RWPE1 (cell line): ENCODE measurements at regions not wholly inside any gene's neighbourhood (a gene's known extent, or its start where the extent isn't known, plus 50 kb on each side); places are given as distances from the start of the nearest gene placed in this dataset.

Source experiments
- CTCF ChIA-PET: fragments of 350-600 bp; sonication (Branson Sonifier 250); formaldehyde crosslinking; extraction: SDS; loops from one replicate; lab custom pipeline; 2021; lab: Yijun Ruan, JAX
- POLR2A ChIA-PET: fragments of 400-600 bp; formaldehyde crosslinking; extraction: SDS; loops from one replicate; lab custom pipeline; 2020; ENCODE audit warnings: antibody characterized with exemption; ENCODE audit not compliant: low non-redundant PET; lab: Yijun Ruan, JAX
- DNase-seq: peaks from one replicate; pipeline ENCODE4 v3.0.0; 2012; ENCODE audit warnings: low spot score
- H3K27ac ChIP-seq: fragments of 450-650 bp; 2 replicates; pipeline ENCODE4 v1.5.1; 2017
- CTCF ChIP-seq: fragments of 450-650 bp; conservative IDR thresholded peaks from 2 replicates; pipeline ENCODE4 v1.5.1; 2017; ENCODE audit warnings: low read depth, mild to moderate bottlenecking

- ChIA-PET POLR2A (no interaction called here), CTCF (no interaction called here)
- no peak overlapping the region for H3K27ac ChIP-seq
- TF ChIP-seq CTCF, result no peak
- no peak for DNase-seq
These were observed 69.5 kb upstream of the TSLP start for GRCh38 chr5:111002036-111002435.

DNA sequence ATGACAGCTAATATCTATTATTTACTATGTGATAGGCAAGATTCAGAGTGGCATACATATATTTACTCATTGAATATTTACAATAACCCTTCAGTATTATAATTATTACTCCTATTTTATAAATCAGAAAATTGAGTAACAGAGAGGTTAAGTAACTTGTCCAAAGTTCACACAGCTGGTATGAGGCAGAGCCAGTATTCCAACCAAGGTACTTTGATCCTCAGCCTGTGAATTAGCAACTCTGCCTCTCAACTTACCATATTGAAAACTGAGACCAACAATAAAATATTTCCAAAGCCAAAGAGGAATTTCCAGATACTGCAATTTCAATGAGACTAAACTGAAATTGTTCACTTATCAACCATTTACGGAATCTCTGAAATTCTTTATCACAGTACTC is 67.9 kb upstream of the TSLP start:
- TF ChIP-seq CTCF, result no peak
- ChIA-PET CTCF (no interaction called here), POLR2A (no interaction called here)
- no peak for DNase-seq
- H3K27ac ChIP-seq, result no peak overlapping the region

DNA sequence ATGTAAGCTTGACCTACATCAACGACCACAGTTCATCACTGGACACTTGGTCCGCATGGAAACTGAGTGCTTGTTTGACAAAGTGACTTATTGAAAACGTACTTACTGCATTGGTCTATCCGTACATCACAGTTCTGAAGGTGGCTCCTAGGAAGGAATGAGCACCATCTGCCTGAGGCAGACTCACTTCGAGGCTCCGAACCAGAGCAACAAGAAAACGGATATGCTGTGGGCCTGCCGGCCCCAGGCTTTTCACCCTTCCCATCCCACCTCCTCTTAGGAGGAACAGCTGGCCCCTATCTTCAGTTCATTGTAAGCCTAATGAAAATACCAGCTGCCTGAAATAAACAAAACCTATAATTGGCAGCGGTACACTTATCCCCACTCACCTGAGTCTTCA is 67.2 kb upstream of the TSLP start:
- ChIA-PET CTCF (no interaction called here), POLR2A (no interaction called here)
- DNase-seq, result no peak
- no peak overlapping the region for H3K27ac ChIP-seq
- TF ChIP-seq CTCF, result no peak

GRCh38 chr5:111010783-111011182 is 60.7 kb upstream of the TSLP start:
- ChIA-PET POLR2A (no interaction called here), CTCF (no interaction called here)
- no peak for TF ChIP-seq CTCF
- no peak for DNase-seq
- no peak overlapping the region for H3K27ac ChIP-seq

- POLR2A ChIA-PET, result no interaction called here
- DNase-seq, result peak; percentile 52
- H3K27ac ChIP-seq, result no peak overlapping the region
- TF ChIP-seq CTCF, result no peak
- CTCF ChIA-PET, result no interaction called here
These were observed 58.5 kb upstream of the TSLP start for GRCh38 chr5:111013011-111013410.

DNA sequence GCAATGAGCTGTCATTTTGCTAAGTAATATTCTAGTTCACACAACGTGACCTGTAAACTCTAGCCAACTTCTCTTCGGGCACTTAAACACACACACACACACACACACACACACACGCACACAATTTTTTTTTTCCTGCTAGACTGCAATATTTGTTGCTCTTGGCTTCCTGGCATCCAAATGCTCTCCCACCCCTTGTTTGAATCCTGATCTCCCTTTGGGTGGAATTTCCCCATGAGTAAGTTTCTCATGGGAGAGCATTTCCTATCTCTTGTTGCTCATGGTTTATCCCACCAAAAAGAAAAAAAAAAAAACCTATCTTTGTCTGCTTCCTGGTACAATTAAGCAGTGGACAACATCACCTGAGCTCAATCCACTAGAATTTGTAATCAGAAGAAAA is 54.7 kb upstream of the TSLP start:
- POLR2A ChIA-PET, result no interaction called here
- DNase-seq, result no peak
- TF ChIP-seq CTCF, result no peak

DNA sequence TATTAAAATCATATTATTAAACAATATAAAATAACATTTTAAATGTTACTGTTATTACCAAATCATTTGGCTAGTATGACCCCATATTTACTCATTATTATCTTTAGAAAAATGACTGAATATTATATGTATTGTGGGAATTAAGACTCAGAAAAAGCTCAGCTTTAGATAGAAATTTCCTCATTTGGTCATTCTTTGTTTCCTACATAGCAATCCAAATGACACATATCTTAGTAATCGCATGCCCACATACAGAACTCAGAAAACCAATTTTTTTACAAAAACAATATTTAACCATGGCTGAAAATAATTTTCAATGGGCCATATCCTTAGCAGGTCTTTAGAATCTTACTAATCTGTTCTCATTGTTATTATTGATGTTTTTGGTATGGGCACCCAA is 53.8 kb upstream of the TSLP start:
- CTCF ChIA-PET, result no interaction called here

More for the DNA sequence above, 54.7 kb upstream of the TSLP start:
- H3K27ac ChIP-seq, result no peak overlapping the region
- CTCF ChIA-PET, result interaction anchor here (0.5 to 0.6 kb wide), 2 partner anchors 513 to 912 kb away, joined by 3 read pairs; no protein-coding TSS in a partner anchor

More for the DNA sequence above, 53.8 kb upstream of the TSLP start:
- POLR2A ChIA-PET, result no interaction called here
- TF ChIP-seq CTCF, result no peak
- DNase-seq, result no peak
- H3K27ac ChIP-seq, result no peak overlapping the region
